ENCODE measurements at regions not wholly inside any gene's neighbourhood (a gene's known extent, or its start where the extent isn't known, plus 50 kb on each side); places are given as distances from the start of the nearest gene placed in this dataset.

DNA sequence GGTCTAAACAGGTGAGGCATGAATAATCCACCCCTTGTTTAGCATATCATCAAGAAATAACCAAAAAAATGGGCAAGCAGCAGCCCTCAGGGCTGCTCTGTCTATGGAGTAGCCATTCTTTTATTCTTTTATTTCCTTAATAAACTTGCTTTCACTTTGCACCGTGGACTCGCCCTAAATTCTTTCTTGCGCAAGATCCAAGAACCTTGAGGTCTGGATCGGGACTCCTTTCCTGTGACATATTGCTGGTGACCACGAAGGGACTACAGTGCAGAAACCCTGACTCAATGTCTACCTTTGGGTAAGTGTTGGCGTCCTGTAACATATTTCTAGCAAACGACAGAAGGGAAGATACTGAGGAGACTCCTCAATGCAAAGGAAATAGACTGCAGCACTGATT is 1099.2 kb downstream of the FAM181B start:
- H3K27me3 ChIP-seq = no peaks in the 10 kb centered on the region
- TF ChIP-seq, protein P1, sequence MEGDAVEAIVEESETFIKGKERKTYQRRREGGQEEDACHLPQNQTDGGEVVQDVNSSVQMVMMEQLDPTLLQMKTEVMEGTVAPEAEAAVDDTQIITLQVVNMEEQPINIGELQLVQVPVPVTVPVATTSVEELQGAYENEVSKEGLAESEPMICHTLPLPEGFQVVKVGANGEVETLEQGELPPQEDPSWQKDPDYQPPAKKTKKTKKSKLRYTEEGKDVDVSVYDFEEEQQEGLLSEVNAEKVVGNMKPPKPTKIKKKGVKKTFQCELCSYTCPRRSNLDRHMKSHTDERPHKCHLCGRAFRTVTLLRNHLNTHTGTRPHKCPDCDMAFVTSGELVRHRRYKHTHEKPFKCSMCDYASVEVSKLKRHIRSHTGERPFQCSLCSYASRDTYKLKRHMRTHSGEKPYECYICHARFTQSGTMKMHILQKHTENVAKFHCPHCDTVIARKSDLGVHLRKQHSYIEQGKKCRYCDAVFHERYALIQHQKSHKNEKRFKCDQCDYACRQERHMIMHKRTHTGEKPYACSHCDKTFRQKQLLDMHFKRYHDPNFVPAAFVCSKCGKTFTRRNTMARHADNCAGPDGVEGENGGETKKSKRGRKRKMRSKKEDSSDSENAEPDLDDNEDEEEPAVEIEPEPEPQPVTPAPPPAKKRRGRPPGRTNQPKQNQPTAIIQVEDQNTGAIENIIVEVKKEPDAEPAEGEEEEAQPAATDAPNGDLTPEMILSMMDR (IDR thresholded peaks at IDR 0.05) = no peak
- no peak overlapping the region for H3K27ac ChIP-seq
- intact Hi-C loops (cut with DNase I; ENCODE audit: low total_unique reads) = no loop called here
- no peaks in the 10 kb centered on the region for H3K4me1 ChIP-seq
- no peaks in the 10 kb centered on the region for H3K9me3 ChIP-seq
- H3K36me3 ChIP-seq = no peaks in the 10 kb centered on the region
- no peak overlapping the region for H3K4me3 ChIP-seq
- DNase-seq = no peak

DNA sequence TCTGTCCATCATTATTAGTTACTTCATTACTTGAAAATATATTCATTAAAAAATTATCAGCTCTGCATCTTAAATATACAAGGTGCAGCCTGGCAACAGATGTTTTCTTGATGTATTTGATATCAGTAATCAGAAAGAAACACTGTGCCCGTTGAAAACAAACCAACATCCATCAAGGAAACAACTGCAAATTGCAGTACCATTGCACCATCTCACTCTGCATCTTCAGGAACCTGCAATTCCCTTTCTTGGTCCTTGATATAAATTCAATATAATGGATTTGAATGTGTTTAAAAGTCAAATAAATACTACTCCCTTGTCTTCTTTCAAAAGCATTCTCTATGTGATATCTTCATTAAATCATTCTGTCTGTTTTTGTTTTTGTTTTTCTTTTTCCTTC is 1131.2 kb downstream of the FAM181B start:
- Histone ChIP-seq H3K4me3 (no peak overlapping the region), H3K27ac (no peak overlapping the region), H3K27me3 (no peaks in the 10 kb centered on the region), H3K36me3 (no peaks in the 10 kb centered on the region), H3K9me3 (no peaks in the 10 kb centered on the region), H3K4me1 (no peaks in the 10 kb centered on the region)
- TF ChIP-seq, protein P1 (IDR thresholded peaks at IDR 0.05) = no peak
- intact Hi-C loops (cut with DNase I; ENCODE audit: low total_unique reads) = no loop called here
- no peak for DNase-seq

DNA sequence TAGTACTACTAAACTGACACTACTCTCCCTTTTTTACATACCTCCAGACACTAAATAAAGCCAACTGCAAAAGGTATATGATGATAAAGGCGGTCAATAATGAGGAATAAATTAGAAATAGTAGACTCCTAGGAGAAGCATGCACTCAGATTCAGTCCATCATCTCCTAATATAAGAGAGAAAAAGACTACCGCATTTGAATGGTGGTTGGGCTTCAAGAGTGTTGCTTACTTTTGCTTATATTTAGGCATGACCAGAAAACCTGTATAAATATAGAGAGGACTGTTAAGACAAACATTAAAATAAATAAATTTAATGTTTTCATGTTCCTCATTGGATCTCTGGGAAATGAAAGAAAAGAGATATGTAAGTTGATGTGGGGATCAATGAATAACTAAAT is 1137.0 kb downstream of the FAM181B start:
- intact Hi-C loops (cut with DNase I; ENCODE audit: low total_unique reads) = no loop called here
- DNase-seq = no peak
- H3K27ac ChIP-seq = no peak overlapping the region

DNA sequence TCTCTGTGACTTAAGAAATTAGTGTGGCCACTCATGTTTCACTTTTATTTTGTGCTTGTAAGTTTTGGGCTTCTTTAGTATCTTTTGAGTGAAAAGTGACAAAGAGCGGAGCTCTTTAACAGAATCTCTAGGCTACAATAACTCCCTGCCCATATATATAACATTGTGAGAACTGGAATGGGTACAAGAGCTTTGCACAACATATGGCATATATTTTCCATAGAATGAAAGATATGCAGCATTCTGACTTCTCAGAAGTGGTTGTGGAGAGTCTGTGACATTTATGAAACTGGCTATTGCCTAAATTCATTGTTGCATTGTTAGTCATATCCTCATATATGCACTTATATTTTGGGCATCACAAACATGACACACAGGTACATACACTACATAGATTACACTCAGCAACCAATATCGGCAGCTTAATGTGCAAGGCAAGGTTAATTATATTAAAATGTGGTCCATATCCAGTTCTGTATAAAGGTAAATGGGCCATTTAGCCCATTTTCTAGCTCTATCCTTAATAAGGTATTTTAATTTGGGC is 1148.2 kb downstream of the FAM181B start:
- no peaks in the 10 kb centered on the region for H3K27me3 ChIP-seq
- H3K9me3 ChIP-seq = no peaks in the 10 kb centered on the region
- TF ChIP-seq, protein P1 (IDR thresholded peaks at IDR 0.05) = no peak
- H3K4me1 ChIP-seq = no peaks in the 10 kb centered on the region
- H3K4me3 ChIP-seq = no peak overlapping the region
- H3K36me3 ChIP-seq = no peaks in the 10 kb centered on the region
- H3K27ac ChIP-seq = no peak overlapping the region
- DNase-seq = no peak
- intact Hi-C loops (cut with DNase I; ENCODE audit: low total_unique reads) = no loop called here

More for the DNA sequence above, 1137.0 kb downstream of the FAM181B start:
- Histone ChIP-seq H3K4me3 (no peak overlapping the region), H3K27me3 (no peaks in the 10 kb centered on the region), H3K9me3 (no peaks in the 10 kb centered on the region), H3K4me1 (peaks cover 0 to 6% (median 0%) of the 10 kb centered on the region in 4 donors), H3K36me3 (no peaks in the 10 kb centered on the region)
- TF ChIP-seq, protein P1 (IDR thresholded peaks at IDR 0.05) = no peak

DNA sequence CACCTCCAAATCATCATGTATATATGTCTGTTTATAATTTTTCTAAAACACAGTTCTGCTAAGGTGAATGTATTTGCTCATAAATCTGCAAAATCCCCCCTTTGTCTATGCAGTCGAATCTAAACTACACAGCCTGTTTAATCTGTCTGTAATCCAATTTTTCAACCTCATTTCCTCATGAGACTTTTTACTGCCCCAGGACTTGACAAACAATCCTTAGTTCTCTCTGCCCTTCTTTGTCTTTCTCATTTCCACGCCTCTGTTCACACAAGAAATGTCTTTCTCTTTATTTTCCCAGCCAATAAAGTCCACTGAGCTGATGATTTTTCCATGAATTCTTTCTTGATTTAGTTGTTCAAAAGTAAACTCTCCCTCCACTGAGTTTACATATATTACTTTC is 1154.3 kb downstream of the FAM181B start:
- intact Hi-C loops (cut with DNase I; ENCODE audit: low total_unique reads) = no loop called here
- no peak for DNase-seq

More for the DNA sequence above, 1154.3 kb downstream of the FAM181B start:
- H3K27me3 ChIP-seq = no peaks in the 10 kb centered on the region
- no peaks in the 10 kb centered on the region for H3K36me3 ChIP-seq
- no peaks in the 10 kb centered on the region for H3K9me3 ChIP-seq
- H3K27ac ChIP-seq = no peak overlapping the region
- H3K4me1 ChIP-seq = no peaks in the 10 kb centered on the region
- TF ChIP-seq, protein P1 (IDR thresholded peaks at IDR 0.05) = no peak
- no peak overlapping the region for H3K4me3 ChIP-seq

Data from tibial artery (tissue), 4 donors.